SK-N-SH (cell line): ENCODE measurements at regions not wholly inside any gene's neighbourhood (a gene's known extent, or its start where the extent isn't known, plus 50 kb on each side); places are given as distances from the start of the nearest gene placed in this dataset.
"Not testable (repeated sequence)": the region's sequence is repeated elsewhere in the genome, so short reads cannot be mapped to it uniquely, and the experiment has no call there.

Source experiments
- CTCF ChIA-PET: fragments of 300-600, 350-600 bp; formaldehyde crosslinking; extraction: SDS; loops from one replicate; lab custom pipeline; 2021; lab: Yijun Ruan, JAX
- POLR2A ChIA-PET: fragments of 350-600 bp; sonication (Branson Sonifier 250); formaldehyde crosslinking; extraction: SDS; loops from one replicate; lab custom pipeline; 2020; ENCODE audit warnings: antibody characterized with exemption, inconsistent platforms; lab: Yijun Ruan, JAX
- DNase-seq: peaks from one replicate; pipeline ENCODE4 v3.0.0; 2012
- H2AFZ ChIP-seq: fragments of 200-600 bp; sonication (generic); 2 replicates; pipeline ENCODE4 v1.8.1; 2016; ENCODE audit warnings: antibody characterized with exemption, mild to moderate bottlenecking, low read depth
- H3F3A ChIP-seq: fragments of 200-600 bp; sonication (generic); replicated peaks from 2 replicates; pipeline ENCODE3; 2016; ENCODE audit warnings: antibody characterized with exemption, mild to moderate bottlenecking; ENCODE audit not compliant: insufficient read depth
- H3K27ac ChIP-seq, 2 experiments: fragments of 200-500 bp in 1 of 2; fragments of 200-600 bp in 1 of 2; sonication (Bioruptor generic) in 1 of 2; sonication (generic), shearing (Covaris generic) in 1 of 2; 2 replicates each; pipeline versions ENCODE4 v1.5.1 to v1.6.1; 2014 to 2016; ENCODE audit warnings: low read depth in 2 of 2, inconsistent platforms in 1 of 2, low read length in 1 of 2, mild to moderate bottlenecking in 1 of 2, mixed read lengths in 1 of 2
- H3K27me3 ChIP-seq: fragments of 200-600 bp; sonication (generic), shearing (Covaris generic); 2 replicates; pipeline ENCODE4 v1.6.1; 2016; ENCODE audit warnings: mixed run types; ENCODE audit not compliant: insufficient read depth
- H3K36me3 ChIP-seq, 2 experiments: fragments of 200-500 bp in 1 of 2; fragments of 200-600 bp in 1 of 2; sonication (Bioruptor generic) in 1 of 2; sonication (generic) in 1 of 2; replicated peaks in 1 of 2; 2 replicates each; pipeline versions ENCODE3 to v1.5.1; 2014 to 2016; ENCODE audit warnings: low read length in 1 of 2, mild to moderate bottlenecking in 1 of 2; ENCODE audit not compliant: insufficient read depth in 2 of 2, control insufficient read depth in 1 of 2
- H3K4me1 ChIP-seq, 2 experiments: fragments of 200-500 bp in 1 of 2; fragments of 200-600 bp in 1 of 2; sonication (Bioruptor generic) in 1 of 2; sonication (generic), shearing (Covaris generic) in 1 of 2; 2 replicates each; pipeline versions ENCODE4 v1.5.1 to v1.6.1; 2014 to 2016; ENCODE audit warnings: low read depth in 1 of 2, low read length in 1 of 2, mixed run types in 1 of 2; ENCODE audit not compliant: insufficient read depth in 2 of 2, control insufficient read depth in 1 of 2
- H3K4me2 ChIP-seq: fragments of 200-600 bp; sonication (generic), shearing (Covaris generic); 2 replicates; pipeline ENCODE4 v1.6.1; 2017; ENCODE audit warnings: mixed run types
- H3K4me3 ChIP-seq, 2 experiments: fragments of 200-500 bp in 1 of 2; fragments of 200-600 bp in 1 of 2; sonication (Bioruptor generic) in 1 of 2; sonication (generic), shearing (Covaris generic) in 1 of 2; 2 replicates each; pipeline versions ENCODE4 v1.5.1 to v1.8.1; 2014 to 2016; ENCODE audit warnings: low read depth in 2 of 2, inconsistent platforms in 1 of 2, low read length in 1 of 2, mild to moderate bottlenecking in 1 of 2, mixed read lengths in 1 of 2, moderate library complexity in 1 of 2
- H3K79me2 ChIP-seq: fragments of 200-600 bp; sonication (generic); 2 replicates; pipeline ENCODE4 v1.8.1; 2017; ENCODE audit warnings: mild to moderate bottlenecking; ENCODE audit not compliant: insufficient read depth
- H3K9ac ChIP-seq: fragments of 200-600 bp; sonication (generic); 2 replicates; pipeline ENCODE4 v1.6.1; 2017; ENCODE audit warnings: mixed run types
- H3K9me2 ChIP-seq: fragments of 200-600 bp; sonication (generic); 2 replicates; pipeline ENCODE4 v1.6.1; 2017; ENCODE audit warnings: mixed run types
- H3K9me3 ChIP-seq: fragments of 200-600 bp; sonication (generic); 2 replicates; pipeline ENCODE4 v1.6.1; 2017; ENCODE audit warnings: mixed run types, mild to moderate bottlenecking, moderate library complexity
- H4K20me1 ChIP-seq: fragments of 200-600 bp; sonication (generic); 2 replicates; pipeline ENCODE4 v1.6.1; 2017; ENCODE audit warnings: mild to moderate bottlenecking, mixed run types; ENCODE audit not compliant: insufficient read depth
- CHD2 ChIP-seq: fragments of 150-350 bp; IDR thresholded peaks from 2 replicates; pipeline ENCODE4 v1.6.1; 2018; ENCODE audit warnings: low read length; ENCODE audit not compliant: partially characterized antibody
- EP300 ChIP-seq, 2 experiments: IDR thresholded peaks; 2 replicates each; pipeline versions ENCODE4 v1.4.0 to v1.6.1; 2012; ENCODE audit warnings: borderline replicate concordance in 1 of 2, low read depth in 1 of 2, low read length in 1 of 2
- EZH2phosphoT487 ChIP-seq: fragments of 200-600 bp; sonication (generic); IDR thresholded peaks from 2 replicates; pipeline ENCODE4 v1.6.1; 2017; ENCODE audit warnings: low read depth, mixed run types, mild to moderate bottlenecking, antibody characterized with exemption, moderate library complexity, borderline replicate concordance
- FOSL2 ChIP-seq: IDR thresholded peaks from 2 replicates; pipeline ENCODE4 v1.4.0; 2012; ENCODE audit warnings: low read depth, mild to moderate bottlenecking, moderate library complexity, borderline replicate concordance
- FOXJ3 ChIP-seq: sonication (generic); formaldehyde crosslinking; IDR thresholded peaks from 2 replicates; pipeline ENCODE4 v1.5.1; 2020; ENCODE audit warnings: mild to moderate bottlenecking, missing genetic modification reagents
- GATA2 ChIP-seq: sonication (generic); formaldehyde crosslinking; IDR thresholded peaks from 2 replicates; pipeline ENCODE4 v1.5.0; 2020; ENCODE audit warnings: mild to moderate bottlenecking, missing genetic modification reagents
- POLR2AphosphoS5 ChIP-seq: IDR thresholded peaks from 2 replicates; pipeline ENCODE4 v1.6.1; 2012; ENCODE audit warnings: low read depth, low read length
- RAD21 ChIP-seq: IDR thresholded peaks from 2 replicates; pipeline ENCODE4 v1.6.1; 2012; ENCODE audit warnings: mild to moderate bottlenecking, low read length
- RCOR1 ChIP-seq: fragments of 150-350 bp; IDR thresholded peaks from 2 replicates; pipeline ENCODE4 v1.6.1; 2017; ENCODE audit warnings: antibody characterized with exemption, low read length
- SMC3 ChIP-seq: IDR thresholded peaks from 2 replicates; pipeline ENCODE4 v1.6.1; 2012; ENCODE audit warnings: low read depth, low read length, improper control_type of control experiment
- TCF12 ChIP-seq: IDR thresholded peaks from 2 replicates; pipeline ENCODE4 v1.4.0; 2012
- TEAD4 ChIP-seq: IDR thresholded peaks from 2 replicates; pipeline ENCODE4 v1.4.0; 2012; ENCODE audit warnings: mild to moderate bottlenecking, borderline replicate concordance; ENCODE audit not compliant: insufficient read depth
- YY1 ChIP-seq: IDR thresholded peaks from 2 replicates; pipeline ENCODE4 v1.4.0; 2012; ENCODE audit warnings: low read depth, mild to moderate bottlenecking
- WGBS: methylation state at CpG from one replicate; pipeline ENCODE4 v1.1.6; 2017; ENCODE audit warnings: low lambda C conversion rate; 5-methylcytosine and 5-hydroxymethylcytosine counted together
- TF ChIP-seq, protein P1 (sequence below): fragments of 150-350 bp; IDR thresholded peaks from 2 replicates; pipeline ENCODE4 v1.6.1; 2017; ENCODE audit warnings: antibody characterized with exemption, low read length, low read depth, borderline replicate concordance
- TF ChIP-seq, protein P2 (sequence below): IDR thresholded peaks from 2 replicates; pipeline ENCODE4 v1.6.1; 2012; ENCODE audit warnings: mild to moderate bottlenecking, low read depth, low read length, moderate library complexity
- TF ChIP-seq, protein P3 (sequence below): IDR thresholded peaks from 2 replicates; pipeline ENCODE4 v1.4.0; 2012; ENCODE audit warnings: low read depth, borderline replicate concordance

DNA sequence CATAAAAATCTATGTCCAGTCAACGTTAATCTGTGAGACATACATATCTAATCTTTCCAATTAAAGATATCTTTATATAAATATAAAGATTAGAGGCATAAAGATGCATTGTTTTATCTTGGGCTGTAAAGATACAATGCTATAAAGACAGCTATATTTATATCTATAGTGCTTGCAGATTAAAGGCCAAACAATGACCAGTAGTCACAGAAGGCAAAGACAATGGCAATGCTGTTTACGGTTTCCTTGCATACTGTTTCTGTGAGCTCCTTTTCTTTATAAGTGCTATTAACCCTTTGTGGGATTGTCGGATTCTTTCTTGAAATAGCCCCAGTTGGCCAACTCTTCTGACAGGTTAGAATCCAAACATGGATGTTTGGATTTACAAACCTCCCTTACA, 85.5 kb upstream of the SALL1 start (continued):
- TF ChIP-seq RAD21, result no peak

DNA sequence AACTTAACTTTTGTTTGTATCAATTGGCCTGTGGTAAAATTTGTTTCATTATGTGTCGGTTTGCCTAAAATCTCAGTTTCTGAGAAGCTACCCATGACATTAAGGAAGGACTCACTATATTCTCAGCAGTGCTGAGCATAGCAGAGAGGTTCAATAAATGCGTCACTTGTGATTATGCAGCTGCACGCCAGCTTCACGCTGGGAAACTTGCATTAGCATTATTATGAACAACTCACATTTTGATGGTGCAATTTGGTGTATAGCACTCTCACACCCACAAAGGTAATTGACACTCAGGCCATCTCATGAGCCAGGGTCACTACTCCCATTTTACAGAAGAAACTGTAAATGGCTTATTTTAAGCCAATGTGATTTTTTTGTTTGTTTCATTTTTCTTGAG, 80.6 kb upstream of the SALL1 start:
- DNase-seq, result no peak
- no peaks in the 10 kb centered on the region for H3K4me1 ChIP-seq
- POLR2A ChIA-PET, result no interaction called here
- TF ChIP-seq FOXJ3 (CRISPR knock-in tag), result no peak
- no peak for TF ChIP-seq YY1
- TF ChIP-seq EZH2phosphoT487, result no peak
- TF ChIP-seq, all 33 proteins: peak for 0
- Histone ChIP-seq H3K27ac (no peak overlapping the region), H3K4me3 (no peak overlapping the region), H3K9ac (no peak overlapping the region), H3F3A (no peaks in the 10 kb centered on the region), H3K36me3 (no peaks in the 10 kb centered on the region), H3K27me3 (no peaks in the 10 kb centered on the region), H3K4me2 (no peak overlapping the region), H4K20me1 (no peaks in the 10 kb centered on the region), H3K79me2 (no peaks in the 10 kb centered on the region), H3K9me3 (no peaks in the 10 kb centered on the region), H3K9me2 (no peaks in the 10 kb centered on the region), H2AFZ (no peak overlapping the region)
- 28% methylated on average over 4 of the region's 4 CpGs for WGBS
- CTCF ChIA-PET, result no interaction called here

DNA sequence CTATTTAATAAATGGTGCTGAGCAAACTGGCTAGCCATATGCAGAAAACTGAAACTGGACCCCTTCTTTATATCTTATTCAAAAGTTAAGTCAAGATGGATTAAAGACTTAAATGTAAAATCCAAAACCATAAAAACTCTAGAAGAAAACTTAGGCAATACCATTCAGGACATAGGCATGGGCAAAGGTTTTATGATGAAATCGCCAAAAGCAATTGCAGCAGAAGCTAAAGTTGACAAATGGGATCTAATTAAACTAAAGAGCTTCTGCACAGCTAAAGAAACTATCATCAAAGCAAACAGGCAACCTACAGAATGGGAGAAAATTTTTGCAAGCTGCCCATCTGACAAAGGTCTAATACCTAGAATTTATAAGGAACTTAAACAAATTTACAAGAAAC, 79.0 kb upstream of the SALL1 start:
- CTCF ChIA-PET, result not testable (repeated sequence)

DNA sequence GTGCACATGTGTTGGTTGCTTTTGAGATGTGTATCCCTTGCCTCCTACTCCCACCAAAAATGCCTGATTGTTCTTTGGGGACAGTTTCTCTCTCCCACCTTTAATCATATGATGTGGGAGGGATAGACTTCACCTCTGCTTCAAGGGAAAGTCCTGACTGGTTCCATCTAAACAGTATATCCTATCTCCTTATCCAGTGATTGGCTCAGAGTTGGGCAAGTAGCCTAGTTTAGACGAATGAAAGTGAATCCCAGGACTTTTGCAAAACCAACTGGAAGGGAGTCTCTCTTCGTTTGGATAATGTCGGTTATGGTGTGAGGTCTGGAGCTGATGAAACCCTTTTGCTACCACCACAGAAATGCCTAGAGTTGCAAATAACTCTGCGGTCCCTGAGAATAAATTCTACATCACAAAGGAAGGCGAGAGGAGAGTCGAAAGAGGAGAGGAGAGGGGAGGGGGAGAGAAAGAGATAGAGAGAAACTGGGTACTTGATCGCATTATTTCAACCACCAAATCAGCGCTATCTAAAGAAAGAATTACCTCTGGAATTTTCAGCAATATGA, 77.1 kb upstream of the SALL1 start:
- Histone ChIP-seq H3K4me1 (no peaks in the 10 kb centered on the region), H3K27me3 (no peaks in the 10 kb centered on the region), H4K20me1 (no peaks in the 10 kb centered on the region), H3K4me2 (no peak overlapping the region), H3F3A (no peaks in the 10 kb centered on the region), H3K9me3 (no peaks in the 10 kb centered on the region), H3K4me3 (no peak overlapping the region), H3K79me2 (no peaks in the 10 kb centered on the region), H3K27ac (no peak overlapping the region), H3K9me2 (no peaks in the 10 kb centered on the region), H3K9ac (no peak overlapping the region), H3K36me3 (no peaks in the 10 kb centered on the region), H2AFZ (no peak overlapping the region)
- no peak for DNase-seq
- ChIA-PET CTCF (no interaction called here), POLR2A (no interaction called here)
- 31% methylated on average over 8 of the region's 8 CpGs for WGBS
- no peak for TF ChIP-seq FOSL2
- TF ChIP-seq GATA2 (CRISPR knock-in tag), result no peak
- TF ChIP-seq, protein P1, sequence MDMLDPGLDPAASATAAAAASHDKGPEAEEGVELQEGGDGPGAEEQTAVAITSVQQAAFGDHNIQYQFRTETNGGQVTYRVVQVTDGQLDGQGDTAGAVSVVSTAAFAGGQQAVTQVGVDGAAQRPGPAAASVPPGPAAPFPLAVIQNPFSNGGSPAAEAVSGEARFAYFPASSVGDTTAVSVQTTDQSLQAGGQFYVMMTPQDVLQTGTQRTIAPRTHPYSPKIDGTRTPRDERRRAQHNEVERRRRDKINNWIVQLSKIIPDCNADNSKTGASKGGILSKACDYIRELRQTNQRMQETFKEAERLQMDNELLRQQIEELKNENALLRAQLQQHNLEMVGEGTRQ, result no peak
- no peak for TF ChIP-seq POLR2AphosphoS5
- TF ChIP-seq, protein P2, sequence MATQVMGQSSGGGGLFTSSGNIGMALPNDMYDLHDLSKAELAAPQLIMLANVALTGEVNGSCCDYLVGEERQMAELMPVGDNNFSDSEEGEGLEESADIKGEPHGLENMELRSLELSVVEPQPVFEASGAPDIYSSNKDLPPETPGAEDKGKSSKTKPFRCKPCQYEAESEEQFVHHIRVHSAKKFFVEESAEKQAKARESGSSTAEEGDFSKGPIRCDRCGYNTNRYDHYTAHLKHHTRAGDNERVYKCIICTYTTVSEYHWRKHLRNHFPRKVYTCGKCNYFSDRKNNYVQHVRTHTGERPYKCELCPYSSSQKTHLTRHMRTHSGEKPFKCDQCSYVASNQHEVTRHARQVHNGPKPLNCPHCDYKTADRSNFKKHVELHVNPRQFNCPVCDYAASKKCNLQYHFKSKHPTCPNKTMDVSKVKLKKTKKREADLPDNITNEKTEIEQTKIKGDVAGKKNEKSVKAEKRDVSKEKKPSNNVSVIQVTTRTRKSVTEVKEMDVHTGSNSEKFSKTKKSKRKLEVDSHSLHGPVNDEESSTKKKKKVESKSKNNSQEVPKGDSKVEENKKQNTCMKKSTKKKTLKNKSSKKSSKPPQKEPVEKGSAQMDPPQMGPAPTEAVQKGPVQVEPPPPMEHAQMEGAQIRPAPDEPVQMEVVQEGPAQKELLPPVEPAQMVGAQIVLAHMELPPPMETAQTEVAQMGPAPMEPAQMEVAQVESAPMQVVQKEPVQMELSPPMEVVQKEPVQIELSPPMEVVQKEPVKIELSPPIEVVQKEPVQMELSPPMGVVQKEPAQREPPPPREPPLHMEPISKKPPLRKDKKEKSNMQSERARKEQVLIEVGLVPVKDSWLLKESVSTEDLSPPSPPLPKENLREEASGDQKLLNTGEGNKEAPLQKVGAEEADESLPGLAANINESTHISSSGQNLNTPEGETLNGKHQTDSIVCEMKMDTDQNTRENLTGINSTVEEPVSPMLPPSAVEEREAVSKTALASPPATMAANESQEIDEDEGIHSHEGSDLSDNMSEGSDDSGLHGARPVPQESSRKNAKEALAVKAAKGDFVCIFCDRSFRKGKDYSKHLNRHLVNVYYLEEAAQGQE, result no peak
- no peak for TF ChIP-seq SMC3
- TF ChIP-seq TCF12, result no peak
- TF ChIP-seq RCOR1, result no peak
- TF ChIP-seq TEAD4, result no peak
- TF ChIP-seq EP300 (IDR thresholded peaks at IDR 0.05; ENCODE audit: borderline replicate concordance in 1 of 2, low read depth in 1 of 2, low read length in 1 of 2), result no peak
- TF ChIP-seq, protein P3, sequence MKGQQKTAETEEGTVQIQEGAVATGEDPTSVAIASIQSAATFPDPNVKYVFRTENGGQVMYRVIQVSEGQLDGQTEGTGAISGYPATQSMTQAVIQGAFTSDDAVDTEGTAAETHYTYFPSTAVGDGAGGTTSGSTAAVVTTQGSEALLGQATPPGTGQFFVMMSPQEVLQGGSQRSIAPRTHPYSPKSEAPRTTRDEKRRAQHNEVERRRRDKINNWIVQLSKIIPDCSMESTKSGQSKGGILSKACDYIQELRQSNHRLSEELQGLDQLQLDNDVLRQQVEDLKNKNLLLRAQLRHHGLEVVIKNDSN, result no peak
- TF ChIP-seq RAD21, result no peak
- TF ChIP-seq CHD2, result no peak

More for the DNA sequence above, 79.0 kb upstream of the SALL1 start:
- H2AFZ ChIP-seq, H3F3A ChIP-seq, H3K4me3 ChIP-seq, H3K9ac ChIP-seq, H3K4me1 ChIP-seq, H3K79me2 ChIP-seq, H3K9me3 ChIP-seq, H3K4me2 ChIP-seq, H3K27ac ChIP-seq, H3K9me2 ChIP-seq, POLR2A ChIA-PET, H3K36me3 ChIP-seq, DNase-seq, H3K27me3 ChIP-seq, H4K20me1 ChIP-seq: not testable (repeated sequence)
- 0% methylated on average over 1 of the region's 1 CpG for WGBS
